ENCODE measurements at regions not wholly inside any gene's neighbourhood (a gene's known extent, or its start where the extent isn't known, plus 50 kb on each side); places are given as distances from the start of the nearest gene placed in this dataset.

DNA sequence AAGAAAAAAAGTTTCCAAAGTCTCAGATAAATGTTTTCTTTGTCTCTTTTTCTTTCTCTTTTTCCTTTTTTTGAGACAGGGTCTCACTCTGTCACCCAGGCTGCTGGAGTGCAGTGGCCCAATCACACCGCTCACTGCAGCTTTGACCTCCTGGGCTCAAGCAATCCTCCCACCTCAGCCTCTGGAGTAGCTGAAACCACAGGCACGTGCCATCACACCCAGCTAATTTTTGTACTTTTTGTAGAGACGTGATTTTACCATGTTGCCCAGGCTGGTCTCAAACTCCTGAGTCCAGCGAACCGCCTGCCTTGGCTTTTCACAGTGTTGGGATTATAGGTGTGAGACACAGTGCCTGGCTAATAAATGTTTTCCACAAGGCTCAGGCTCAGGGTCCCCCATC lies 53.3 kb upstream of the KSR1 start:
- no peak for ATAC-seq
- Histone ChIP-seq H3K36me3 (ENCODE audit: control insufficient read depth, insufficient read depth, low read length) (no peaks in the 10 kb centered on the region), H3K4me3 (ENCODE audit: low read depth in 2 of 2, low read length in 2 of 2) (no peak overlapping the region), H3K9me3 (ENCODE audit: control insufficient read depth, insufficient read depth, low read depth, low read length) (no peaks in the 10 kb centered on the region), H3K27ac (ENCODE audit: low read length) (no peak overlapping the region), H3K27me3 (ENCODE audit: control insufficient read depth, insufficient read depth, low read length) (no peaks in the 10 kb centered on the region), H3K4me1 (ENCODE audit: control insufficient read depth, insufficient read depth, low read length) (no peaks in the 10 kb centered on the region)
- TF ChIP-seq TCF7L2 (IDR thresholded peaks at IDR 0.05; ENCODE audit: low read depth, low read length) (no peak), POLR2AphosphoS5 (IDR thresholded peaks at IDR 0.05; ENCODE audit: low read depth, low read length) (no peak), SIN3A (IDR thresholded peaks at IDR 0.05; ENCODE audit: borderline replicate concordance, insufficient read depth, low read depth, low read length) (no peak)
- TF ChIP-seq, protein P1, sequence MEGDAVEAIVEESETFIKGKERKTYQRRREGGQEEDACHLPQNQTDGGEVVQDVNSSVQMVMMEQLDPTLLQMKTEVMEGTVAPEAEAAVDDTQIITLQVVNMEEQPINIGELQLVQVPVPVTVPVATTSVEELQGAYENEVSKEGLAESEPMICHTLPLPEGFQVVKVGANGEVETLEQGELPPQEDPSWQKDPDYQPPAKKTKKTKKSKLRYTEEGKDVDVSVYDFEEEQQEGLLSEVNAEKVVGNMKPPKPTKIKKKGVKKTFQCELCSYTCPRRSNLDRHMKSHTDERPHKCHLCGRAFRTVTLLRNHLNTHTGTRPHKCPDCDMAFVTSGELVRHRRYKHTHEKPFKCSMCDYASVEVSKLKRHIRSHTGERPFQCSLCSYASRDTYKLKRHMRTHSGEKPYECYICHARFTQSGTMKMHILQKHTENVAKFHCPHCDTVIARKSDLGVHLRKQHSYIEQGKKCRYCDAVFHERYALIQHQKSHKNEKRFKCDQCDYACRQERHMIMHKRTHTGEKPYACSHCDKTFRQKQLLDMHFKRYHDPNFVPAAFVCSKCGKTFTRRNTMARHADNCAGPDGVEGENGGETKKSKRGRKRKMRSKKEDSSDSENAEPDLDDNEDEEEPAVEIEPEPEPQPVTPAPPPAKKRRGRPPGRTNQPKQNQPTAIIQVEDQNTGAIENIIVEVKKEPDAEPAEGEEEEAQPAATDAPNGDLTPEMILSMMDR (IDR thresholded peaks at IDR 0.05), result no peak
- TF ChIP-seq, protein P2, sequence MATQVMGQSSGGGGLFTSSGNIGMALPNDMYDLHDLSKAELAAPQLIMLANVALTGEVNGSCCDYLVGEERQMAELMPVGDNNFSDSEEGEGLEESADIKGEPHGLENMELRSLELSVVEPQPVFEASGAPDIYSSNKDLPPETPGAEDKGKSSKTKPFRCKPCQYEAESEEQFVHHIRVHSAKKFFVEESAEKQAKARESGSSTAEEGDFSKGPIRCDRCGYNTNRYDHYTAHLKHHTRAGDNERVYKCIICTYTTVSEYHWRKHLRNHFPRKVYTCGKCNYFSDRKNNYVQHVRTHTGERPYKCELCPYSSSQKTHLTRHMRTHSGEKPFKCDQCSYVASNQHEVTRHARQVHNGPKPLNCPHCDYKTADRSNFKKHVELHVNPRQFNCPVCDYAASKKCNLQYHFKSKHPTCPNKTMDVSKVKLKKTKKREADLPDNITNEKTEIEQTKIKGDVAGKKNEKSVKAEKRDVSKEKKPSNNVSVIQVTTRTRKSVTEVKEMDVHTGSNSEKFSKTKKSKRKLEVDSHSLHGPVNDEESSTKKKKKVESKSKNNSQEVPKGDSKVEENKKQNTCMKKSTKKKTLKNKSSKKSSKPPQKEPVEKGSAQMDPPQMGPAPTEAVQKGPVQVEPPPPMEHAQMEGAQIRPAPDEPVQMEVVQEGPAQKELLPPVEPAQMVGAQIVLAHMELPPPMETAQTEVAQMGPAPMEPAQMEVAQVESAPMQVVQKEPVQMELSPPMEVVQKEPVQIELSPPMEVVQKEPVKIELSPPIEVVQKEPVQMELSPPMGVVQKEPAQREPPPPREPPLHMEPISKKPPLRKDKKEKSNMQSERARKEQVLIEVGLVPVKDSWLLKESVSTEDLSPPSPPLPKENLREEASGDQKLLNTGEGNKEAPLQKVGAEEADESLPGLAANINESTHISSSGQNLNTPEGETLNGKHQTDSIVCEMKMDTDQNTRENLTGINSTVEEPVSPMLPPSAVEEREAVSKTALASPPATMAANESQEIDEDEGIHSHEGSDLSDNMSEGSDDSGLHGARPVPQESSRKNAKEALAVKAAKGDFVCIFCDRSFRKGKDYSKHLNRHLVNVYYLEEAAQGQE (IDR thresholded peaks at IDR 0.05; ENCODE audit: insufficient read depth in 1 of 2, low read depth in 2 of 2, low read length in 1 of 2), result no peak
- CTCF ChIA-PET, result no interaction called here
- no TSS peak for BruUV-seq (replicated peaks)
- in situ Hi-C loops (cut with HindIII; ENCODE audit: low pct_unique_long_range_greater_than_20kb, low sequenced_read_pairs) (no loop called here), intact Hi-C loops (cut with micrococcal nuclease; ENCODE audit: unreplicated experiment) (no loop called here)
- POLR2A ChIA-PET, result no interaction called here
- DNase-seq (ENCODE audit: low read depth, low spot score), result no peak

DNA sequence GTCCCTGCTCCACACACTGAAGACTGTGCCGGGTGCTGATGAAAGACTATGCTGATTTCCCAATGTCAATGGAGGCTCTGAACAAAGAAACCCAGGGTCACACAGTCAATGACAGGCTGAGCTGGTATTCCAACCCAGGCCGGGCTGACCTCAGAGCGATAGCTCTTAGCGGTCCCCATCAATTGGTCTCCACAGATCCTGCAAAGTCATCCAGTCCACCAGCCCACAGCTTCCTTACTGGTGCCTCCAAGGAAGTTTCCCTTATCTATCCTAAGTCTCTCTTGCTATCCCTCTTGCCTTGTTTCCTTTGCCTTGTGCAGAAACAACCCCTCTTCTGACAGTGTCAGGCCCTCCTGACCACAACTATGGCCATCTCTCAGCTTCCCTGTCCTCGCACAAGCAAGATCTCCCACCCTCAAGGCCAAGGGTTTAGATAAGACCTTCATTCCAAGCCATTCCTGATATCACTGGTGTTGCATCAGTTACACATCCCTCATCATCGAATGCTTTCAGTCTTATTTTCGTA lies 52.7 kb upstream of the KSR1 start:
- no peak overlapping the region for H3K4me3 ChIP-seq (ENCODE audit: low read depth in 2 of 2, low read length in 2 of 2)
- BruUV-seq (replicated peaks), result no TSS peak
- DNase-seq (ENCODE audit: low read depth, low spot score), result no peak
- H3K4me1 ChIP-seq (ENCODE audit: control insufficient read depth, insufficient read depth, low read length), result no peaks in the 10 kb centered on the region
- CTCF ChIA-PET, result no interaction called here
- in situ Hi-C loops (cut with HindIII; ENCODE audit: low pct_unique_long_range_greater_than_20kb, low sequenced_read_pairs), result no loop called here
- H3K27me3 ChIP-seq (ENCODE audit: control insufficient read depth, insufficient read depth, low read length), result no peaks in the 10 kb centered on the region
- POLR2A ChIA-PET, result no interaction called here
- no peak overlapping the region for H3K27ac ChIP-seq (ENCODE audit: low read length)
- no peak for ATAC-seq
- H3K36me3 ChIP-seq (ENCODE audit: control insufficient read depth, insufficient read depth, low read length), result no peaks in the 10 kb centered on the region
- H3K9me3 ChIP-seq (ENCODE audit: control insufficient read depth, insufficient read depth, low read depth, low read length), result no peaks in the 10 kb centered on the region
- no peak for TF ChIP-seq TCF7L2 (IDR thresholded peaks at IDR 0.05; ENCODE audit: low read depth, low read length)
- TF ChIP-seq, protein P2 (IDR thresholded peaks at IDR 0.05; ENCODE audit: insufficient read depth in 1 of 2, low read depth in 2 of 2, low read length in 1 of 2), result no peak
- no peak for TF ChIP-seq POLR2AphosphoS5 (IDR thresholded peaks at IDR 0.05; ENCODE audit: low read depth, low read length)
- no peak for TF ChIP-seq SIN3A (IDR thresholded peaks at IDR 0.05; ENCODE audit: borderline replicate concordance, insufficient read depth, low read depth, low read length)
- TF ChIP-seq, protein P1 (IDR thresholded peaks at IDR 0.05), result no peak
- intact Hi-C loops (cut with micrococcal nuclease; ENCODE audit: unreplicated experiment), result no loop called here
